ENCODE measurements at regions not wholly inside any gene's neighbourhood (a gene's known extent, or its start where the extent isn't known, plus 50 kb on each side); places are given as distances from the start of the nearest gene placed in this dataset.

DNA sequence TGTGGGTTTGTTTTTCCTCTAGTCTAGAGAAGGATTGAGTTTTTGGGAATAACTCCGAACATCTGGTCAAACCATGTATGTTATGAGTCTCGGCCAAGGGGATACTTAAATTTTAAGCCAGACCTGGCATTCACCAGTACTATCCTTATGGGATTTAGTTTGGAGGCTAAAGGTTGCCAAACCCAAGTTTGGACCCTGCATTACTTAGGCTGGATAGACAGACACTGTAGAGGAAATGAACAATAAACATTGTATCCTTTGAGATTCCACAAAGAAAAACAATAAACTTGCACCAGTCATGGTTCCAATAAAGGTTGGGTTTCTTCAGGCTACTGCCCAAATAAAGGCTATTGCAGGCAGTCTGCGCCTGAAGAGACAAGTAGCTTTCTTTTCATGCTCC lies 296.7 kb upstream of the MEF2C start:
- H2AFZ ChIP-seq (ENCODE audit: low read length) = no peak overlapping the region
- no peak for ATAC-seq
- no peak overlapping the region for H3K9ac ChIP-seq (ENCODE audit: low read length)
- H3K4me3 ChIP-seq (ENCODE audit: low read length) = no peak overlapping the region
- CTCF ChIA-PET = no interaction called here
- no peaks in the 10 kb centered on the region for H3K79me2 ChIP-seq (ENCODE audit: low read length)
- no peaks in the 10 kb centered on the region for H3F3A ChIP-seq (ENCODE audit: low read length, unreplicated experiment)
- no peak overlapping the region for H3K4me2 ChIP-seq (ENCODE audit: low read length)
- no peaks in the 10 kb centered on the region for H3K27me3 ChIP-seq (ENCODE audit: low read length)
- POLR2A ChIA-PET (ENCODE audit: unreplicated experiment) = no interaction called here
- DNase-seq = no peak
- intact Hi-C loops (cut with micrococcal nuclease) = no loop called here
- no peaks in the 10 kb centered on the region for H4K20me1 ChIP-seq (ENCODE audit: low read length)
- H3K27ac ChIP-seq (ENCODE audit: low read length) = no peak overlapping the region
- TF ChIP-seq EZH2phosphoT487 (IDR thresholded peaks at IDR 0.05; ENCODE audit: borderline replicate concordance, low read length) (no peak), EZH2 (IDR thresholded peaks at IDR 0.05; ENCODE audit: low read length, unreplicated experiment) (no peak)
- TF ChIP-seq, protein P1, sequence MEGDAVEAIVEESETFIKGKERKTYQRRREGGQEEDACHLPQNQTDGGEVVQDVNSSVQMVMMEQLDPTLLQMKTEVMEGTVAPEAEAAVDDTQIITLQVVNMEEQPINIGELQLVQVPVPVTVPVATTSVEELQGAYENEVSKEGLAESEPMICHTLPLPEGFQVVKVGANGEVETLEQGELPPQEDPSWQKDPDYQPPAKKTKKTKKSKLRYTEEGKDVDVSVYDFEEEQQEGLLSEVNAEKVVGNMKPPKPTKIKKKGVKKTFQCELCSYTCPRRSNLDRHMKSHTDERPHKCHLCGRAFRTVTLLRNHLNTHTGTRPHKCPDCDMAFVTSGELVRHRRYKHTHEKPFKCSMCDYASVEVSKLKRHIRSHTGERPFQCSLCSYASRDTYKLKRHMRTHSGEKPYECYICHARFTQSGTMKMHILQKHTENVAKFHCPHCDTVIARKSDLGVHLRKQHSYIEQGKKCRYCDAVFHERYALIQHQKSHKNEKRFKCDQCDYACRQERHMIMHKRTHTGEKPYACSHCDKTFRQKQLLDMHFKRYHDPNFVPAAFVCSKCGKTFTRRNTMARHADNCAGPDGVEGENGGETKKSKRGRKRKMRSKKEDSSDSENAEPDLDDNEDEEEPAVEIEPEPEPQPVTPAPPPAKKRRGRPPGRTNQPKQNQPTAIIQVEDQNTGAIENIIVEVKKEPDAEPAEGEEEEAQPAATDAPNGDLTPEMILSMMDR (conservative IDR thresholded peaks at IDR 0.05; ENCODE audit: low read depth, low read length) = no peak
- BruUV-seq (replicated peaks) = no TSS peak
- no peaks in the 10 kb centered on the region for H3K36me3 ChIP-seq (ENCODE audit: low read depth, low read length)
- H3K9me3 ChIP-seq (ENCODE audit: low read length) = no peaks in the 10 kb centered on the region
- no peaks in the 10 kb centered on the region for H3K9me2 ChIP-seq (replicated peaks; ENCODE audit: low read length)
- H3K4me1 ChIP-seq (ENCODE audit: insufficient read depth, low read length) = no peaks in the 10 kb centered on the region

DNA sequence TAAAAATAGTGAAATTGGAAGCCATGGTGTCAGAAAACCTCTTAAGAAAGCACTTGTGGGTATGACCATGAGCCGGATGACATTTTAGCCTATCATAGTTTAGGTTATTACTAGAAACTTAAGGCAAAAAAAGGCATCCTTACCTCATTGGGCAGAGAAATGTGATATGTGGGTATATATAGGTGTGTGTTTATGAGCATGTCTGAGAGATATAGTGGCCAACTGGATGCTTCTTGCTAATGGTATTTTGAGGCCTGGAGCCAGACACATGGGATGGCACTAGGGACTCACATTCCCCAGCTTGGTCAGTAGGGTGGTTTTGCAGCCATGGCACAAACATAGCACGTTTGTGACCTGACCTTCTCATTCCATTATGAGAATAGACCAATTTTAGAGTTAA lies 295.6 kb upstream of the MEF2C start:
- Histone ChIP-seq H3K4me2 (ENCODE audit: low read length) (no peak overlapping the region), H4K20me1 (ENCODE audit: low read length) (no peaks in the 10 kb centered on the region), H3K27ac (ENCODE audit: low read length) (no peak overlapping the region), H3K36me3 (ENCODE audit: low read depth, low read length) (no peaks in the 10 kb centered on the region), H3K79me2 (ENCODE audit: low read length) (no peaks in the 10 kb centered on the region), H3K9me3 (ENCODE audit: low read length) (no peaks in the 10 kb centered on the region), H3K9ac (ENCODE audit: low read length) (no peak overlapping the region), H3K4me3 (ENCODE audit: low read length) (no peak overlapping the region), H3K9me2 (replicated peaks; ENCODE audit: low read length) (no peaks in the 10 kb centered on the region), H3K4me1 (ENCODE audit: insufficient read depth, low read length) (no peaks in the 10 kb centered on the region), H3F3A (ENCODE audit: low read length, unreplicated experiment) (no peaks in the 10 kb centered on the region), H3K27me3 (ENCODE audit: low read length) (no peaks in the 10 kb centered on the region), H2AFZ (ENCODE audit: low read length) (no peak overlapping the region)
- BruUV-seq (replicated peaks) = no TSS peak
- ATAC-seq (no peak), DNase-seq (no peak)
- TF ChIP-seq EZH2phosphoT487 (IDR thresholded peaks at IDR 0.05; ENCODE audit: borderline replicate concordance, low read length) = no peak
- TF ChIP-seq, protein P1 (conservative IDR thresholded peaks at IDR 0.05; ENCODE audit: low read depth, low read length) = no peak
- TF ChIP-seq EZH2 (IDR thresholded peaks at IDR 0.05; ENCODE audit: low read length, unreplicated experiment) = no peak
- intact Hi-C loops (cut with micrococcal nuclease) = no loop called here
- ChIA-PET CTCF (no interaction called here), POLR2A (ENCODE audit: unreplicated experiment) (no interaction called here)

DNA sequence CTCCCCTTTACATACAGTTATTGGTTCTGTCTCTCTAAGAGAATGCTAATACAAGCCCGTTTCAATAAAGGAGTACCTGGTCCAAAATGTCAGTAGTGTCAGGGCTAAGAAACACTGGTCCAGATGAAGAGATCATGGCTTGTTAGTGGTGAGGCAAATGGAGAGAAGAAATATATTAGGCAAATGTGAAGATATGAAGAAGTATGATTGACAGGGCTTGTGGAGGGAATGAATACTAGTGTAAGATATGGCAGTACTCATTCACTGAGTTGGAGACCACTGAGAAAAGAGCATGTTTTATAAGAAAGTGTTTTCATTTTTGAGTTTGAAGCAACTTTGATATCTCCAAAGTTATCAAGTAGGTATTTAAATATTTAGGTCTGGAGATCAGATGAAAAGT lies 290.5 kb upstream of the MEF2C start:
- Histone ChIP-seq H3K27me3 (ENCODE audit: low read length) (no peaks in the 10 kb centered on the region), H3K4me2 (ENCODE audit: low read length) (no peak overlapping the region), H4K20me1 (ENCODE audit: low read length) (no peaks in the 10 kb centered on the region), H3K9ac (ENCODE audit: low read length) (no peak overlapping the region), H3K36me3 (ENCODE audit: low read depth, low read length) (no peaks in the 10 kb centered on the region), H3F3A (ENCODE audit: low read length, unreplicated experiment) (no peaks in the 10 kb centered on the region), H3K79me2 (ENCODE audit: low read length) (no peaks in the 10 kb centered on the region), H3K4me1 (ENCODE audit: insufficient read depth, low read length) (no peaks in the 10 kb centered on the region), H3K9me3 (ENCODE audit: low read length) (no peaks in the 10 kb centered on the region), H3K4me3 (ENCODE audit: low read length) (no peak overlapping the region), H2AFZ (ENCODE audit: low read length) (no peak overlapping the region), H3K9me2 (replicated peaks; ENCODE audit: low read length) (no peaks in the 10 kb centered on the region), H3K27ac (ENCODE audit: low read length) (no peak overlapping the region)
- TF ChIP-seq EZH2phosphoT487 (IDR thresholded peaks at IDR 0.05; ENCODE audit: borderline replicate concordance, low read length) (no peak), EZH2 (IDR thresholded peaks at IDR 0.05; ENCODE audit: low read length, unreplicated experiment) (no peak)
- TF ChIP-seq, protein P1 (conservative IDR thresholded peaks at IDR 0.05; ENCODE audit: low read depth, low read length) = no peak
- no TSS peak for BruUV-seq (replicated peaks)
- CTCF ChIA-PET = no interaction called here
- ATAC-seq (no peak), DNase-seq (no peak)
- intact Hi-C loops (cut with micrococcal nuclease) = no loop called here
- POLR2A ChIA-PET (ENCODE audit: unreplicated experiment) = no interaction called here

Data from PC-3 (cell line).